ENCODE measurements at regions not wholly inside any gene's neighbourhood (a gene's known extent, or its start where the extent isn't known, plus 50 kb on each side); places are given as distances from the start of the nearest gene placed in this dataset.

DNA sequence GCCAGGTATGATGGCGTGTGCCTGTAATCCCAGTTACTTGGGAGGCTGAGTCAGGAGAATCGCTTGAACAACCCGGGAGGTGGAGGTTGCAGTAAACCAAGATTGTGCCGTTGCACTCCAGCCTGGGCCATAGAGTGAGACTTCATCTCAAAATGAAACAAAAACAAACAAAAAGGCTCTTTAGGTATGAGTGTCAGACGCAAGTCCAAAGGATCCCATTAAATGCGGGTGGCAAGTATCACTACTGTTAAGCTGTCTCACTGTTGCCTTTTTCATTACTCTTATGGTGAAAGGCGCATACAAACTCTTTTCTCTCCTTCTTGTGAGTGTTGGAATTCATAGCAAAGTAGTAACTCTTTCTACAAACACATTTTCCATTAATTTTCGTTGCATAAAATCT lies 688.5 kb upstream of the CHD1 start:
- Mint-ChIP-seq H3K4me1 (ENCODE audit: insufficient read depth, unreplicated experiment) (no peaks in the 10 kb centered on the region), H3K4me3 (ENCODE audit: unreplicated experiment) (no peak overlapping the region), H3K27me3 (ENCODE audit: insufficient read depth, unreplicated experiment) (peaks cover 73% of the 10 kb centered on the region), H3K27ac (ENCODE audit: low read depth, unreplicated experiment) (no peak overlapping the region), H3K36me3 (ENCODE audit: insufficient read depth, unreplicated experiment) (no peaks in the 10 kb centered on the region), H3K9me3 (ENCODE audit: unreplicated experiment) (no peaks in the 10 kb centered on the region)
- TF ChIP-seq, protein P1, sequence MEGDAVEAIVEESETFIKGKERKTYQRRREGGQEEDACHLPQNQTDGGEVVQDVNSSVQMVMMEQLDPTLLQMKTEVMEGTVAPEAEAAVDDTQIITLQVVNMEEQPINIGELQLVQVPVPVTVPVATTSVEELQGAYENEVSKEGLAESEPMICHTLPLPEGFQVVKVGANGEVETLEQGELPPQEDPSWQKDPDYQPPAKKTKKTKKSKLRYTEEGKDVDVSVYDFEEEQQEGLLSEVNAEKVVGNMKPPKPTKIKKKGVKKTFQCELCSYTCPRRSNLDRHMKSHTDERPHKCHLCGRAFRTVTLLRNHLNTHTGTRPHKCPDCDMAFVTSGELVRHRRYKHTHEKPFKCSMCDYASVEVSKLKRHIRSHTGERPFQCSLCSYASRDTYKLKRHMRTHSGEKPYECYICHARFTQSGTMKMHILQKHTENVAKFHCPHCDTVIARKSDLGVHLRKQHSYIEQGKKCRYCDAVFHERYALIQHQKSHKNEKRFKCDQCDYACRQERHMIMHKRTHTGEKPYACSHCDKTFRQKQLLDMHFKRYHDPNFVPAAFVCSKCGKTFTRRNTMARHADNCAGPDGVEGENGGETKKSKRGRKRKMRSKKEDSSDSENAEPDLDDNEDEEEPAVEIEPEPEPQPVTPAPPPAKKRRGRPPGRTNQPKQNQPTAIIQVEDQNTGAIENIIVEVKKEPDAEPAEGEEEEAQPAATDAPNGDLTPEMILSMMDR (IDR thresholded peaks at IDR 0.05; ENCODE audit: unreplicated experiment), result no peak
- ChIA-PET CTCF (no interaction called here), POLR2A (no interaction called here)
- DNase-seq (ENCODE audit: unreplicated experiment), result no peak
- intact Hi-C loops (cut with micrococcal nuclease), result no loop called here
- no TSS peak for BruUV-seq (replicated peaks)

DNA sequence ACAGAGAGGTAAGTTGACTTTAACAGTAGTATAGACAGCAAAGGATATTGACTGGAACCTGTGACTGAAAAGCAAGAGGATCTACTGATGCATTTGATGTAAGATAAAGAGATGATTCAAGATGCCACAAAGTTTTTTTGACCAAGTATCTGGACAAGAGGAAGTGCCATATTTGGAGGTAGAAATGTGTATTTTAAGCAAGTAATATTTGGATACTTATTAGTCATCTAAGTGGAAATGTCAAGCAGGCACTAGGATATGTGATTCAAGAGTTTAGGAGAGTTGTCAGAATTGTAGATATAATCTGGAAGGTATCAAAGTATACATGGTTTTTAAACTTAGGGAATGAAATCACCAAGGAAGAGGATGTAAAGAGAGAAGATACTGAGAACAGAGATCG lies 686.1 kb upstream of the CHD1 start:
- no peak for DNase-seq (ENCODE audit: unreplicated experiment)
- intact Hi-C loops (cut with micrococcal nuclease), result no loop called here

DNA sequence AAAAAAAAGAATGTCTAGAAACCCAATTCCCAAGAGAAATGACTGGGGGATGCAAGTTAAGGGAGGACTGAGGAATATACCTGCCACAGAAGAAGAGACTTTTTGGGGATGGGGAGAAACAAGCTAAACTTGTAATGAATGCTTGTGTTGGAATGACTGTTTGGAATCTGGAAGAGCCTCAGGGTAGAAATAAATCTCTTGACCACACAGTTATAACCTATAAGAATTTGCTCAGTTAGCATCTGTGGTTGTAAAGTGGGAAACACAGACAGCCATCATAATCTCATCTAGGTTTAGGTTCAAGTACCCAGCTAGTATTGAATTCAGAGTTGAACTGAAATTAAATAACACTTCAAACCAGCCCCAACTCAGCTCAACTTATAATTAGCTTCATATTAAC lies 678.3 kb upstream of the CHD1 start:
- BruUV-seq (replicated peaks), result no TSS peak
- intact Hi-C loops (cut with micrococcal nuclease), result no loop called here
- no peak for DNase-seq (ENCODE audit: unreplicated experiment)
- Mint-ChIP-seq H3K4me1 (ENCODE audit: insufficient read depth, unreplicated experiment) (no peaks in the 10 kb centered on the region), H3K36me3 (ENCODE audit: insufficient read depth, unreplicated experiment) (no peaks in the 10 kb centered on the region), H3K27ac (ENCODE audit: low read depth, unreplicated experiment) (no peak overlapping the region), H3K4me3 (ENCODE audit: unreplicated experiment) (no peak overlapping the region), H3K9me3 (ENCODE audit: unreplicated experiment) (no peaks in the 10 kb centered on the region), H3K27me3 (ENCODE audit: insufficient read depth, unreplicated experiment) (peaks cover 69% of the 10 kb centered on the region)
- TF ChIP-seq, protein P1 (IDR thresholded peaks at IDR 0.05; ENCODE audit: unreplicated experiment), result no peak
- POLR2A ChIA-PET, result no interaction called here
- CTCF ChIA-PET, result interaction anchor here (0.6 kb wide), 1 partner anchor 43 kb away, joined by 3 read pairs; no protein-coding TSS in a partner anchor

More for the DNA sequence above, 686.1 kb upstream of the CHD1 start:
- Mint-ChIP-seq H3K9me3 (ENCODE audit: unreplicated experiment) (no peaks in the 10 kb centered on the region), H3K4me1 (ENCODE audit: insufficient read depth, unreplicated experiment) (no peaks in the 10 kb centered on the region), H3K36me3 (ENCODE audit: insufficient read depth, unreplicated experiment) (no peaks in the 10 kb centered on the region), H3K4me3 (ENCODE audit: unreplicated experiment) (no peak overlapping the region), H3K27ac (ENCODE audit: low read depth, unreplicated experiment) (no peak overlapping the region), H3K27me3 (ENCODE audit: insufficient read depth, unreplicated experiment) (peaks cover 58% of the 10 kb centered on the region)
- POLR2A ChIA-PET, result no interaction called here
- BruUV-seq (replicated peaks), result no TSS peak
- CTCF ChIA-PET, result no interaction called here
- TF ChIP-seq, protein P1 (IDR thresholded peaks at IDR 0.05; ENCODE audit: unreplicated experiment), result no peak

DNA sequence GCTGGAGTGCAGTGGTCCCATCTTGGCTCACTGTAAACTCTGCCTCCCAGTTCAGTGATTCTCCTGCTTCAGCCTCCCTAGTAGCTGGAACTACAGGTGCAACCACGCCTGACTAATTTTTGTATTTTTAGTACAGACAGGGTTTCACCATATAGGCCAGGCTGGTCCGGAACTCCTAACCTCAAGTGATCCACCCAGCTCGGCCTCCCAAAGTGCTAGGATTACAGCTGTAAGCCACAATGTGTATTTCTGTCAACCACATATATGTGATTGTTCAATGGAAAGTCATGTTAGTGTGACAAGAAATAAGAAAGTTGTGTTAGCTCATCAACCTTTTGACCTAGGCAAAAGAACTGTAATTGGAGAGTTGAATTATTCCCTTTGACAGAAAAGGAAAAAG lies 677.1 kb upstream of the CHD1 start:
- Mint-ChIP-seq H3K27me3 (ENCODE audit: insufficient read depth, unreplicated experiment) (peaks cover 81% of the 10 kb centered on the region), H3K9me3 (ENCODE audit: unreplicated experiment) (no peaks in the 10 kb centered on the region), H3K4me3 (ENCODE audit: unreplicated experiment) (no peak overlapping the region), H3K4me1 (ENCODE audit: insufficient read depth, unreplicated experiment) (no peaks in the 10 kb centered on the region), H3K36me3 (ENCODE audit: insufficient read depth, unreplicated experiment) (no peaks in the 10 kb centered on the region), H3K27ac (ENCODE audit: low read depth, unreplicated experiment) (no peak overlapping the region)
- POLR2A ChIA-PET, result no interaction called here
- CTCF ChIA-PET, result no interaction called here
- DNase-seq (ENCODE audit: unreplicated experiment), result no peak
- intact Hi-C loops (cut with micrococcal nuclease), result no loop called here
- TF ChIP-seq, protein P1 (IDR thresholded peaks at IDR 0.05; ENCODE audit: unreplicated experiment), result no peak
- BruUV-seq (replicated peaks), result no TSS peak
